DOHH2 (cell line): ENCODE measurements at regions not wholly inside any gene's neighbourhood (a gene's known extent, or its start where the extent isn't known, plus 50 kb on each side); places are given as distances from the start of the nearest gene placed in this dataset.
"Not testable (repeated sequence)": the region's sequence is repeated elsewhere in the genome, so short reads cannot be mapped to it uniquely, and the experiment has no call there.

Experiments used
- H3F3A ChIP-seq: fragments of 200-600 bp; sonication (generic), shearing (Covaris generic); 2 replicates; pipeline ENCODE4 v1.6.0; 2016; ENCODE audit warnings: antibody characterized with exemption, mild to moderate bottlenecking; ENCODE audit not compliant: control insufficient read depth, insufficient read depth
- H3K27ac ChIP-seq: fragments of 200-600 bp; sonication (generic); 2 replicates; pipeline ENCODE4 v1.5.1; 2014; ENCODE audit warnings: low read depth, mild to moderate bottlenecking, low read length, moderate library complexity
- H3K27me3 ChIP-seq: fragments of 200-600 bp; sonication (generic); 2 replicates; pipeline ENCODE4 v1.6.1; 2014; ENCODE audit warnings: mild to moderate bottlenecking, low read length, mixed read lengths; ENCODE audit not compliant: control insufficient read depth
- H3K36me3 ChIP-seq: fragments of 200-600 bp; sonication (generic); 2 replicates; pipeline ENCODE4 v1.6.1; 2014; ENCODE audit warnings: mild to moderate bottlenecking, low read length, moderate library complexity, mixed read lengths; ENCODE audit not compliant: control insufficient read depth
- H3K4me1 ChIP-seq: fragments of 200-600 bp; sonication (generic); 2 replicates; pipeline ENCODE4 v1.6.1; 2014; ENCODE audit warnings: mild to moderate bottlenecking, low read length, mixed read lengths; ENCODE audit not compliant: control insufficient read depth
- H3K4me2 ChIP-seq: fragments of 200-600 bp; sonication (generic); 2 replicates; pipeline ENCODE4 v1.6.0; 2014; ENCODE audit warnings: mild to moderate bottlenecking, low read length, moderate library complexity
- H3K4me3 ChIP-seq: fragments of 200-600 bp; sonication (generic); 2 replicates; pipeline ENCODE4 v1.5.1; 2014; ENCODE audit warnings: mild to moderate bottlenecking, low read length, mixed read lengths
- H3K79me2 ChIP-seq: fragments of 200-600 bp; sonication (generic); 2 replicates; pipeline ENCODE4 v1.6.1; 2014; ENCODE audit warnings: mild to moderate bottlenecking, low read length, mixed read lengths; ENCODE audit not compliant: control insufficient read depth
- H3K9me2 ChIP-seq: fragments of 200-600 bp; sonication (generic); replicated peaks from 2 replicates; pipeline ENCODE4 v1.6.1; 2014; ENCODE audit warnings: mild to moderate bottlenecking, low read length, mixed read lengths; ENCODE audit not compliant: control insufficient read depth
- H3K9me3 ChIP-seq: fragments of 200-600 bp; sonication (generic); 2 replicates; pipeline ENCODE4 v1.6.1; 2014; ENCODE audit warnings: antibody characterized with exemption, low read length, mixed read lengths; ENCODE audit not compliant: control insufficient read depth, insufficient read depth
- H4K20me1 ChIP-seq: fragments of 200-600 bp; sonication (generic); 2 replicates; pipeline ENCODE4 v1.6.0; 2014; ENCODE audit warnings: low read depth, mild to moderate bottlenecking, antibody characterized with exemption, low read length, moderate library complexity; ENCODE audit not compliant: control insufficient read depth, insufficient read depth
- CTCF ChIP-seq: fragments of 200-600 bp; sonication (generic); IDR thresholded peaks from one replicate; pipeline ENCODE4 v1.5.1; 2014; ENCODE audit warnings: antibody characterized with exemption, mild to moderate bottlenecking, low read depth, low read length; ENCODE audit not compliant: poor library complexity, severe bottlenecking
- EZH2phosphoT487 ChIP-seq: fragments of 200-600 bp; sonication (generic); IDR thresholded peaks from 2 replicates; pipeline ENCODE4 v1.6.1; 2017; ENCODE audit warnings: borderline replicate concordance, mild to moderate bottlenecking, antibody characterized with exemption, low read length, moderate library complexity, mixed read lengths

- no peaks in the 10 kb centered on the region for H4K20me1 ChIP-seq
These were observed 369.1 kb upstream of the FRG2C start for GRCh38 chr3:75295013-75295412.

GRCh38 chr3:75296858-75297257 is 367.3 kb upstream of the FRG2C start:
- H3K27me3 ChIP-seq, result no peaks in the 10 kb centered on the region
- H3K27ac ChIP-seq, result no peak overlapping the region
- H3K9me2 ChIP-seq, result no peaks in the 10 kb centered on the region
- no peaks in the 10 kb centered on the region for H4K20me1 ChIP-seq
- no peaks in the 10 kb centered on the region for H3K9me3 ChIP-seq
- H3K79me2 ChIP-seq, result no peaks in the 10 kb centered on the region
- H3K4me2 ChIP-seq, result no peak overlapping the region
- no peaks in the 10 kb centered on the region for H3F3A ChIP-seq
- H3K4me3 ChIP-seq, result no peak overlapping the region
- TF ChIP-seq CTCF (no peak), EZH2phosphoT487 (no peak)
- no peaks in the 10 kb centered on the region for H3K36me3 ChIP-seq
- no peaks in the 10 kb centered on the region for H3K4me1 ChIP-seq

More at GRCh38 chr3:75295013-75295412, 369.1 kb upstream of the FRG2C start:
- Histone ChIP-seq H3K27me3 (no peaks in the 10 kb centered on the region), H3K9me3 (no peaks in the 10 kb centered on the region), H3K36me3 (no peaks in the 10 kb centered on the region), H3K79me2 (no peaks in the 10 kb centered on the region), H3K4me1 (no peaks in the 10 kb centered on the region), H3K4me3 (no peak overlapping the region), H3K4me2 (no peak overlapping the region), H3K27ac (no peak overlapping the region), H3K9me2 (no peaks in the 10 kb centered on the region), H3F3A (no peaks in the 10 kb centered on the region)
- TF ChIP-seq EZH2phosphoT487 (no peak), CTCF (no peak)

- no peaks in the 10 kb centered on the region for H4K20me1 ChIP-seq
- no peaks in the 10 kb centered on the region for H3K79me2 ChIP-seq
- H3K4me3 ChIP-seq, result no peak overlapping the region
- H3K4me1 ChIP-seq, result no peaks in the 10 kb centered on the region
- H3K9me2 ChIP-seq, result no peaks in the 10 kb centered on the region
- no peak for TF ChIP-seq EZH2phosphoT487
- TF ChIP-seq CTCF, result no peak
- H3K9me3 ChIP-seq, result no peaks in the 10 kb centered on the region
- no peaks in the 10 kb centered on the region for H3K36me3 ChIP-seq
- no peak overlapping the region for H3K4me2 ChIP-seq
- no peak overlapping the region for H3K27ac ChIP-seq
- H3F3A ChIP-seq, result no peaks in the 10 kb centered on the region
- H3K27me3 ChIP-seq, result no peaks in the 10 kb centered on the region
These were observed 363.5 kb upstream of the FRG2C start for GRCh38 chr3:75300606-75301005.

GRCh38 chr3:75301050-75301449 is 363.1 kb upstream of the FRG2C start:
- not testable (repeated sequence) for H3K27me3 ChIP-seq, H3F3A ChIP-seq, H4K20me1 ChIP-seq, H3K4me2 ChIP-seq, H3K9me2 ChIP-seq, H3K9me3 ChIP-seq, H3K79me2 ChIP-seq, H3K4me3 ChIP-seq, H3K27ac ChIP-seq, H3K36me3 ChIP-seq, H3K4me1 ChIP-seq
